DND-41 (cell line): ENCODE measurements at regions not wholly inside any gene's neighbourhood (a gene's known extent, or its start where the extent isn't known, plus 50 kb on each side); places are given as distances from the start of the nearest gene placed in this dataset.

Experiments
- EZH2 ChIP-seq: IDR thresholded peaks from 3 replicates; pipeline ENCODE4 v1.6.1; 2012; ENCODE audit warnings: borderline replicate concordance, low read depth, mild to moderate bottlenecking, moderate library complexity, low read length, inconsistent platforms; ENCODE audit not compliant: severe bottlenecking
- TF ChIP-seq, protein P1 (sequence below): IDR thresholded peaks from 2 replicates; pipeline ENCODE4 v1.5.1; 2012; ENCODE audit warnings: borderline replicate concordance, low read length, moderate library complexity, mild to moderate bottlenecking; ENCODE audit not compliant: poor library complexity, severe bottlenecking; ENCODE audit errors: extremely low read depth

DNA sequence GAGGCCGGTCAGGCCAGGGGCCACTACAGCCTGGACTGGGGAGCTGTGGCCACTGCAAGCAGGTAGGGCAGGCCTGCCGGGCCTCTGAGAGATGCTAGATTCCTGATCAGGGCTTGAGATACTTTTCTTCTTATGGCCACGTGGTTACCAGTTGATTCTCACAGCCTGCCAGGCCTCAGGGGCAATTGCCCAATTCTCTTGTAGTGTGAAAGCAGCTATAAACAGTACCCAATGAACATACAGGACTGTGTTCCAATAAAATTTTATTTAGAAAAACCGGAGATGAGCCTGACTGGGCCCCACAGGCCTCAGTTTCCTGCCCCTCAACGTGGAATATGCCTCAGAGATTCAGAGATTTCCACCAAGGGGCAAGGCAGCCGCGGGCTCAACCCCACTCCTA lies 475.2 kb downstream of the TCERG1L start:
- TF ChIP-seq, protein P1, sequence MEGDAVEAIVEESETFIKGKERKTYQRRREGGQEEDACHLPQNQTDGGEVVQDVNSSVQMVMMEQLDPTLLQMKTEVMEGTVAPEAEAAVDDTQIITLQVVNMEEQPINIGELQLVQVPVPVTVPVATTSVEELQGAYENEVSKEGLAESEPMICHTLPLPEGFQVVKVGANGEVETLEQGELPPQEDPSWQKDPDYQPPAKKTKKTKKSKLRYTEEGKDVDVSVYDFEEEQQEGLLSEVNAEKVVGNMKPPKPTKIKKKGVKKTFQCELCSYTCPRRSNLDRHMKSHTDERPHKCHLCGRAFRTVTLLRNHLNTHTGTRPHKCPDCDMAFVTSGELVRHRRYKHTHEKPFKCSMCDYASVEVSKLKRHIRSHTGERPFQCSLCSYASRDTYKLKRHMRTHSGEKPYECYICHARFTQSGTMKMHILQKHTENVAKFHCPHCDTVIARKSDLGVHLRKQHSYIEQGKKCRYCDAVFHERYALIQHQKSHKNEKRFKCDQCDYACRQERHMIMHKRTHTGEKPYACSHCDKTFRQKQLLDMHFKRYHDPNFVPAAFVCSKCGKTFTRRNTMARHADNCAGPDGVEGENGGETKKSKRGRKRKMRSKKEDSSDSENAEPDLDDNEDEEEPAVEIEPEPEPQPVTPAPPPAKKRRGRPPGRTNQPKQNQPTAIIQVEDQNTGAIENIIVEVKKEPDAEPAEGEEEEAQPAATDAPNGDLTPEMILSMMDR: no peak
- no peak for TF ChIP-seq EZH2
